NCI-H2029 treated with DMSO at 0.1 percent for 48 hours (cell line): ENCODE measurements at regions not wholly inside any gene's neighbourhood (a gene's known extent, or its start where the extent isn't known, plus 50 kb on each side); places are given as distances from the start of the nearest gene placed in this dataset.

Source experiments
- DNase-seq: peaks from one replicate; lab custom pipeline; 2025; lab: John Stamatoyannopoulos, UW

- no peak for DNase-seq
These were observed 393.3 kb downstream of the PLK2 start for GRCh38 chr5:58066557-58066956.

GRCh38 chr5:58066076-58066475 is 393.8 kb downstream of the PLK2 start:
- DNase-seq = no peak

- no peak for DNase-seq
These were observed 395.1 kb downstream of the PLK2 start for GRCh38 chr5:58064801-58065200.

- DNase-seq = no peak
These were observed 398.9 kb downstream of the PLK2 start for GRCh38 chr5:58060996-58061395.

- DNase-seq = no peak
These were observed 402.6 kb downstream of the PLK2 start for GRCh38 chr5:58057324-58057723.

GRCh38 chr5:58056546-58056945 is 403.3 kb downstream of the PLK2 start:
- DNase-seq = no peak

- DNase-seq = no peak
These were observed 405.9 kb downstream of the PLK2 start for GRCh38 chr5:58054018-58054417.

GRCh38 chr5:58048954-58049353 is 410.9 kb downstream of the PLK2 start:
- no peak for DNase-seq

- no peak for DNase-seq
These were observed 411.5 kb downstream of the PLK2 start for GRCh38 chr5:58048185-58048925.

GRCh38 chr5:58046371-58046770 is 413.5 kb downstream of the PLK2 start:
- no peak for DNase-seq

- no peak for DNase-seq
These were observed 415.7 kb downstream of the PLK2 start for GRCh38 chr5:58044166-58044565.

GRCh38 chr5:58043032-58043945 is 416.6 kb downstream of the PLK2 start:
- no peak for DNase-seq

GRCh38 chr5:58041884-58042283 is 418.0 kb downstream of the PLK2 start:
- DNase-seq = no peak

GRCh38 chr5:58040846-58041245 is 419.0 kb downstream of the PLK2 start:
- DNase-seq = no peak

GRCh38 chr5:58040044-58040443 is 419.8 kb downstream of the PLK2 start:
- no peak for DNase-seq

GRCh38 chr5:58037899-58038298 is 422.0 kb downstream of the PLK2 start:
- no peak for DNase-seq

GRCh38 chr5:58025809-58026208 is 434.1 kb downstream of the PLK2 start:
- DNase-seq = no peak

- no peak for DNase-seq
These were observed 435.7 kb downstream of the PLK2 start for GRCh38 chr5:58024151-58024550.

GRCh38 chr5:58022055-58022454 is 437.8 kb downstream of the PLK2 start:
- no peak for DNase-seq

- DNase-seq = no peak
These were observed 438.4 kb downstream of the PLK2 start for GRCh38 chr5:58021466-58021865.

- DNase-seq = no peak
These were observed 440.3 kb downstream of the PLK2 start for GRCh38 chr5:58019614-58020013.

- DNase-seq = no peak
These were observed 441.9 kb downstream of the PLK2 start for GRCh38 chr5:58018016-58018415.

- DNase-seq = no peak
These were observed 443.0 kb downstream of the PLK2 start for GRCh38 chr5:58016877-58017276.
